ENCODE measurements at regions not wholly inside any gene's neighbourhood (a gene's known extent, or its start where the extent isn't known, plus 50 kb on each side); places are given as distances from the start of the nearest gene placed in this dataset.
"Not testable (repeated sequence)": the region's sequence is repeated elsewhere in the genome, so short reads cannot be mapped to it uniquely, and the experiment has no call there.

- TF ChIP-seq ZNF555 (tag by site-specific recombination; conservative IDR thresholded peaks at IDR 0.05), result no peak
Measured at GRCh38 chr12:69179786-69180185, 59.6 kb upstream of the CPSF6 start (continued).

- H3K4me1 ChIP-seq (ENCODE audit: control insufficient read depth, insufficient read depth, low read length); H3K36me3 ChIP-seq (ENCODE audit: control insufficient read depth in 2 of 2, insufficient read depth in 1 of 2, low read length in 2 of 2); H3K4me3 ChIP-seq (ENCODE audit: low read depth, low read length); H3K9me3 ChIP-seq (ENCODE audit: control insufficient read depth, insufficient read depth, low read depth, low read length); H3K27ac ChIP-seq (ENCODE audit: extremely low read depth, low read depth, low read length); POLR2A ChIA-PET: not testable (repeated sequence)
- CTCF ChIA-PET, result interaction anchor here (0.6 kb wide), 1 partner anchor 16 kb away, joined by 3 read pairs; no protein-coding TSS in a partner anchor
Measured at GRCh38 chr12:69187572-69187971, 51.8 kb upstream of the CPSF6 start.

- ChIA-PET POLR2A (no interaction called here), CTCF (interaction anchor here (0.6 to 1.0 kb wide), 3 partner anchors 9 to 110 kb away, joined by 3 read pairs; no protein-coding TSS in a partner anchor)
- no peaks in the 10 kb centered on the region for H3K36me3 ChIP-seq (ENCODE audit: control insufficient read depth in 2 of 2, insufficient read depth in 1 of 2, low read length in 2 of 2)
- no peaks in the 10 kb centered on the region for H3K4me1 ChIP-seq (ENCODE audit: control insufficient read depth, insufficient read depth, low read length)
- no peak overlapping the region for H3K4me3 ChIP-seq (ENCODE audit: low read depth, low read length)
- no peaks in the 10 kb centered on the region; the same call in 1 of the 2 replicates for H3K9me3 ChIP-seq (ENCODE audit: control insufficient read depth, insufficient read depth, low read depth, low read length)
- TF ChIP-seq ZNF626 (tag by site-specific recombination; IDR thresholded peaks at IDR 0.05), result no peak
- 0 out of 2 replicates have a peak, but pooled peaks have one; percentile 14 for TF ChIP-seq ZNF549 (tag by site-specific recombination; IDR thresholded peaks at IDR 0.05)
- TF ChIP-seq ZNF529 (tag by site-specific recombination; IDR thresholded peaks at IDR 0.05; ENCODE audit: insufficient replicate concordance), result peak; percentile 43
- TF ChIP-seq ZFP3 (tag by site-specific recombination; IDR thresholded peaks at IDR 0.05; ENCODE audit: low read depth), result no peak
- no peak for TF ChIP-seq ZNF19 (tag by site-specific recombination; IDR thresholded peaks at IDR 0.05; ENCODE audit: low read depth)
- no peak for TF ChIP-seq ZNF560 (tag by site-specific recombination; IDR thresholded peaks at IDR 0.05; ENCODE audit: borderline replicate concordance)
- TF ChIP-seq ZNF416 (tag by site-specific recombination; IDR thresholded peaks at IDR 0.05), result no peak
- peak; percentile 92 for TF ChIP-seq ZNF362 (tag by site-specific recombination; IDR thresholded peaks at IDR 0.05)
- TF ChIP-seq SETDB1 (IDR thresholded peaks at IDR 0.05; ENCODE audit: insufficient read length, low read length), result peak; percentile 99
- TF ChIP-seq ZNF518A (tag by site-specific recombination; conservative IDR thresholded peaks at IDR 0.05; ENCODE audit: low read depth), result 0 out of 2 replicates have a peak, but pooled peaks have one; percentile 22
- no peak for TF ChIP-seq INSM2 (tag by site-specific recombination; IDR thresholded peaks at IDR 0.05)
- TF ChIP-seq KLF16 (tag by site-specific recombination; IDR thresholded peaks at IDR 0.05), result no peak
- TF ChIP-seq ZNF610 (tag by site-specific recombination; IDR thresholded peaks at IDR 0.05; ENCODE audit: borderline replicate concordance), result 0 out of 2 replicates have a peak, but pooled peaks have one; percentile 23
- TF ChIP-seq TRIM28 (IDR thresholded peaks at IDR 0.05; ENCODE audit: borderline replicate concordance, low read length), result peak; percentile 71
- no peak overlapping the region for H3K27ac ChIP-seq (ENCODE audit: extremely low read depth, low read depth, low read length)
Measured at GRCh38 chr12:69189378-69189978, 49.9 kb upstream of the CPSF6 start.

Measured in HEK293 (cell line).